CD4-positive, alpha-beta T cell (primary cell): ENCODE measurements at regions not wholly inside any gene's neighbourhood (a gene's known extent, or its start where the extent isn't known, plus 50 kb on each side); places are given as distances from the start of the nearest gene placed in this dataset.

ENCODE experiments used
- ATAC-seq: fragments of 200-7000 bp; cut with Tn5 transposase; one replicate; pipeline ENCODE4 v1.10.0; 2022; ENCODE audit warnings: mild to moderate bottlenecking; ENCODE audit not compliant: poor library complexity
- CTCF ChIA-PET: fragments of 350-600 bp; sonication (Branson Sonifier 250); formaldehyde crosslinking; loops from one replicate; lab custom pipeline; 2021; ENCODE audit warnings: antibody characterized with exemption, inconsistent platforms; lab: Charles Lee
- POLR2A ChIA-PET: fragments of 350-600 bp; sonication (Branson Sonifier 250); formaldehyde crosslinking; loops from one replicate; lab custom pipeline; 2021; ENCODE audit warnings: antibody characterized with exemption, inconsistent platforms; lab: Charles Lee
- DNase-seq, 14 experiments: peaks; one replicate each; pipeline ENCODE4 v3.0.0-alpha.2; 2013 to 2020; ENCODE audit warnings: mixed read lengths in 2 of 14
- H3K27ac ChIP-seq, 2 donors: one replicate each; pipeline versions ENCODE4 v1.5.1 to v1.7.0; 2013; ENCODE audit warnings: low read length in 2 of 2, low read depth in 1 of 2, mild to moderate bottlenecking in 1 of 2
- H3K27me3 ChIP-seq, 2 experiments: 1 replicate in 1 of 2; 2 replicates in 1 of 2; pipeline versions ENCODE4 v1.6.1 to v1.7.0; 2013; ENCODE audit warnings: low read length in 2 of 2, control low read depth in 1 of 2, mild to moderate bottlenecking in 1 of 2, moderate library complexity in 1 of 2; ENCODE audit not compliant: insufficient read depth in 2 of 2, control insufficient read depth in 1 of 2
- H3K36me3 ChIP-seq: one replicate; pipeline ENCODE4 v1.6.1; 2013; ENCODE audit warnings: low read length, control low read depth; ENCODE audit not compliant: insufficient read depth
- H3K4me1 ChIP-seq: one replicate; pipeline ENCODE4 v1.6.1; 2013; ENCODE audit warnings: low read length, control low read depth; ENCODE audit not compliant: insufficient read depth
- H3K4me3 ChIP-seq: one replicate; pipeline ENCODE4 v1.5.1; 2013; ENCODE audit warnings: mild to moderate bottlenecking, low read length, moderate library complexity
- H3K9me3 ChIP-seq, 2 experiments: 1 replicate in 1 of 2; 2 replicates in 1 of 2; pipeline versions ENCODE4 v1.6.1 to v1.7.0; 2013; ENCODE audit warnings: low read length in 2 of 2, mild to moderate bottlenecking in 2 of 2, control low read depth in 1 of 2, moderate library complexity in 1 of 2; ENCODE audit not compliant: control insufficient read depth in 1 of 2, insufficient read depth in 1 of 2
- H3K27ac Mint-ChIP-seq: one replicate; pipeline ENCODE4 v1.8.0; 2020; ENCODE audit warnings: mixed read lengths
- H3K27me3 Mint-ChIP-seq: one replicate; pipeline ENCODE4 v1.8.0; 2021; ENCODE audit warnings: mixed read lengths
- H3K36me3 Mint-ChIP-seq: one replicate; pipeline ENCODE4 v1.8.0; 2021; ENCODE audit warnings: low read depth, mixed read lengths
- H3K4me1 Mint-ChIP-seq: one replicate; pipeline ENCODE4 v1.8.0; 2021; ENCODE audit warnings: low read depth, mixed read lengths
- H3K4me3 Mint-ChIP-seq: one replicate; pipeline ENCODE4 v1.8.0; 2020; ENCODE audit warnings: mild to moderate bottlenecking, mixed read lengths
- H3K9me3 Mint-ChIP-seq: one replicate; pipeline ENCODE4 v1.8.0; 2020; ENCODE audit warnings: mixed read lengths
- intact Hi-C, 2 experiments: fragments of 100-400 bp; cut with DNase I in 1 of 2; cut with micrococcal nuclease in 1 of 2; formaldehyde crosslinking; loops; one replicate each; pipeline versions ENCODE4 v1.15.1 to v1.9.0; 2023 to 2025; cut with DNase I, micrococcal nuclease
- TF ChIP-seq, protein P1 (sequence below): fragments of 200-600 bp; IDR thresholded peaks from one replicate; pipeline ENCODE4 v1.8.0; 2022; ENCODE audit warnings: antibody characterized with exemption, mild to moderate bottlenecking

DNA sequence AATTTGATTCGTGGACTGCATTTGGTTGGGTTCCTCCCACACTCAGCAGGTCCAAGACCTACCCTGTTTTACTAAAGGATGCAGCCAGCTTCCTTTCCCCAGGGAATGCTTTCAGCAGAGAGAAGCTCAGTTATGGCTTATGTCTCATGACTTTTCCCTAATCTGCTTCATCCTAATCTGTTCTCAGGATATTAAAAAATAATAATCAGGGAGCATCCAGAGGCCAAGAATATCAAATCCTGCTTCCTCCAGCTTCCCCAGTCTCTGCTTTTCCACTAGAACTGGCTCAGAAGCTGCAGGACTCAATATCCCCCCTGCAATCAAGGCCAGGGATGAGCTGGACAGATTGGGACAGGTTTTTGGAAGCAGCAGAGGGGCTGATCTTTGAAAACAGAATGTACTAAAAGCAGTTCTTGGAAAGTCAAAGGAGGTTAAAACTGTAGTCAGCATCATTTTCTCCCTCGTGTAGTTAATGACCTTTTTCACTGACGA lies 326.9 kb upstream of the TNP1 start:
- ATAC-seq: no peak
- TF ChIP-seq, protein P1, sequence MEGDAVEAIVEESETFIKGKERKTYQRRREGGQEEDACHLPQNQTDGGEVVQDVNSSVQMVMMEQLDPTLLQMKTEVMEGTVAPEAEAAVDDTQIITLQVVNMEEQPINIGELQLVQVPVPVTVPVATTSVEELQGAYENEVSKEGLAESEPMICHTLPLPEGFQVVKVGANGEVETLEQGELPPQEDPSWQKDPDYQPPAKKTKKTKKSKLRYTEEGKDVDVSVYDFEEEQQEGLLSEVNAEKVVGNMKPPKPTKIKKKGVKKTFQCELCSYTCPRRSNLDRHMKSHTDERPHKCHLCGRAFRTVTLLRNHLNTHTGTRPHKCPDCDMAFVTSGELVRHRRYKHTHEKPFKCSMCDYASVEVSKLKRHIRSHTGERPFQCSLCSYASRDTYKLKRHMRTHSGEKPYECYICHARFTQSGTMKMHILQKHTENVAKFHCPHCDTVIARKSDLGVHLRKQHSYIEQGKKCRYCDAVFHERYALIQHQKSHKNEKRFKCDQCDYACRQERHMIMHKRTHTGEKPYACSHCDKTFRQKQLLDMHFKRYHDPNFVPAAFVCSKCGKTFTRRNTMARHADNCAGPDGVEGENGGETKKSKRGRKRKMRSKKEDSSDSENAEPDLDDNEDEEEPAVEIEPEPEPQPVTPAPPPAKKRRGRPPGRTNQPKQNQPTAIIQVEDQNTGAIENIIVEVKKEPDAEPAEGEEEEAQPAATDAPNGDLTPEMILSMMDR: no peak
- Mint-ChIP-seq H3K27ac (no peak overlapping the region), H3K4me3 (no peak overlapping the region), H3K4me1 (no peaks in the 10 kb centered on the region), H3K27me3 (no peaks in the 10 kb centered on the region), H3K9me3 (no peaks in the 10 kb centered on the region), H3K36me3 (no peaks in the 10 kb centered on the region)
- intact Hi-C loops: no loop called here
- no peak for DNase-seq
- H3K4me3 ChIP-seq: no peak overlapping the region
- H3K36me3 ChIP-seq: no peaks in the 10 kb centered on the region
- H3K27ac ChIP-seq: no peak overlapping the region
- no peaks in the 10 kb centered on the region for H3K4me1 ChIP-seq
- H3K9me3 ChIP-seq: no peaks in the 10 kb centered on the region
- CTCF ChIA-PET: no interaction called here
- POLR2A ChIA-PET: no interaction called here
- H3K27me3 ChIP-seq: no peaks in the 10 kb centered on the region

DNA sequence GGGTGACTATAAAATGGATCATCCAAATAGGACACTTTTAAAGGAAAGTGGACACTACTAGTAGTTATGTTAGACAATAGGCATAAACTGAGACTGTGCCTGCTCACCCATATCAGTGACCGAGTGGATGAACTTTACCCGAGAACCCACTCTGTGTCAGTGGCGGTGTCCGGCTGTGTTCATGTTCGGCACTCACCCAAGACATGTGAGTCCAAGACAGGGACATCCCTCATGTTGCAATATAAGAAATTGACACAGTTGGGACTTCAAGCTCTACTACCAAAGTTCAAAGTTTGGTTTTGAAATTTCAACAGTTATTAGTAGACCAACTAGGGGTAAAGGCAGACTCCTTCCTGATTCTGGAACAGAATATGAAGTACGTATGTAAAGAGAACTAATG lies 326.3 kb upstream of the TNP1 start:
- intact Hi-C loops: no loop called here
- no peaks in the 10 kb centered on the region for H3K36me3 ChIP-seq
- ATAC-seq (no peak), DNase-seq (no peak)
- no peaks in the 10 kb centered on the region for H3K36me3 Mint-ChIP-seq
- no peak overlapping the region for H3K27ac Mint-ChIP-seq
- no peak overlapping the region for H3K27ac ChIP-seq
- H3K9me3 Mint-ChIP-seq: no peaks in the 10 kb centered on the region
- ChIA-PET CTCF (no interaction called here), POLR2A (no interaction called here)
- H3K4me1 ChIP-seq: no peaks in the 10 kb centered on the region
- H3K4me1 Mint-ChIP-seq: no peaks in the 10 kb centered on the region
- H3K27me3 ChIP-seq: no peaks in the 10 kb centered on the region
- no peak overlapping the region for H3K4me3 Mint-ChIP-seq
- H3K27me3 Mint-ChIP-seq: no peaks in the 10 kb centered on the region
- no peak overlapping the region for H3K4me3 ChIP-seq
- TF ChIP-seq, protein P1: no peak
- no peaks in the 10 kb centered on the region for H3K9me3 ChIP-seq

DNA sequence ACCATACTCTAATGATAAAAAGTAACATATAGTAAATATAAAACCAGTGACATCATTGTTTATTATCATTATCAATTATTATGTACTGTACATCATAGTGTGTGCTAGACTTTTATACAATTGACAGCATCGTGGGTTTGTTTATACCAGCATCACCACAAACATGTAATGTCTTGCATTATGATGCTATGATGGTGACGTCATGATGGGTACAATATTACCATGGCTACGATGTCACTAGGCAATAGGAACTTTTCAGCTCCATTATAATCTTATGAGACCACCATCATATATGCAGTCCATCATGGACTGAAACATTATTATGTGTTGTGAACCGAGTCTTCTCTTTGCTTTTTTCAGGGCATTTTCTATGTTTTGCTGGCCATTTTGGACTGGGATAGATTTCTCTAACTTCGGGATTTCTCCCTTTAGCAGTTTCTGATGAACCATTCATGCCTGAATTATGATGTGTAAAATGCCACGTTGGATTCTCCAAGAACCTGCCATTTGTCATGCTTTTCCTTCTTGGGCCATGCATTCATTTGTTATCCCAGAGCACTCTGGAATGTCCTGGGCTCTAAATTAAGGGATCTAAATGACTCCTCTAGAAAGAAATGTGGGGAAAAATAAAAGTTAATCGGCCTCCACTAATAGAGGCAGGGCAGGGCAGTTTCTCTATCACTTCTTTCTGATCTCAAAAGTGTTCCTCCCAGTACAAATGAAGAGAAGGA lies 325.6 kb upstream of the TNP1 start:
- no peak overlapping the region for H3K4me3 Mint-ChIP-seq
- H3K36me3 Mint-ChIP-seq: no peaks in the 10 kb centered on the region
- ATAC-seq: no peak
- H3K4me1 Mint-ChIP-seq: no peaks in the 10 kb centered on the region
- ChIA-PET CTCF (no interaction called here), POLR2A (no interaction called here)
- no peak overlapping the region for H3K4me3 ChIP-seq
- TF ChIP-seq, protein P1: no peak
- DNase-seq: no peak
- no peak overlapping the region for H3K27ac Mint-ChIP-seq
- intact Hi-C loops: no loop called here
- no peaks in the 10 kb centered on the region for H3K4me1 ChIP-seq
- H3K9me3 ChIP-seq: no peaks in the 10 kb centered on the region
- H3K27ac ChIP-seq: no peak overlapping the region
- H3K9me3 Mint-ChIP-seq: no peaks in the 10 kb centered on the region
- H3K36me3 ChIP-seq: no peaks in the 10 kb centered on the region
- H3K27me3 Mint-ChIP-seq: no peaks in the 10 kb centered on the region
- no peaks in the 10 kb centered on the region for H3K27me3 ChIP-seq
